Stomach (tissue), 4 donors: ENCODE measurements at regions not wholly inside any gene's neighbourhood (a gene's known extent, or its start where the extent isn't known, plus 50 kb on each side); places are given as distances from the start of the nearest gene placed in this dataset.

Experiments
- EP300 ChIP-seq: sonication (generic); formaldehyde crosslinking; IDR thresholded peaks from one replicate; pipeline ENCODE4 v1.6.1; 2017; ENCODE audit warnings: antibody characterized with exemption
- POLR2A ChIP-seq, 4 donors: fragments of 450-650 bp; IDR thresholded peaks; one replicate each; pipeline ENCODE4 v1.6.1; 2016; ENCODE audit warnings: antibody characterized with exemption in 4 of 4, control low read depth in 2 of 4, mild to moderate bottlenecking in 1 of 4, moderate library complexity in 1 of 4
- POLR2AphosphoS5 ChIP-seq, 3 donors: sonication (generic); formaldehyde crosslinking; IDR thresholded peaks; one replicate each; pipeline ENCODE4 v1.6.1; 2016; ENCODE audit warnings: antibody characterized with exemption in 3 of 3
- TF ChIP-seq, protein P1 (sequence below), 7 experiments: fragments of 450-650 bp in 4 of 7; fragments of 200-600 bp in 3 of 7; sonication (generic) in 3 of 7; IDR thresholded peaks; one replicate each; pipeline ENCODE4 v1.5.1; 2016 to 2019; ENCODE audit warnings: antibody characterized with exemption in 7 of 7, control low read depth in 2 of 7, mild to moderate bottlenecking in 1 of 7

DNA sequence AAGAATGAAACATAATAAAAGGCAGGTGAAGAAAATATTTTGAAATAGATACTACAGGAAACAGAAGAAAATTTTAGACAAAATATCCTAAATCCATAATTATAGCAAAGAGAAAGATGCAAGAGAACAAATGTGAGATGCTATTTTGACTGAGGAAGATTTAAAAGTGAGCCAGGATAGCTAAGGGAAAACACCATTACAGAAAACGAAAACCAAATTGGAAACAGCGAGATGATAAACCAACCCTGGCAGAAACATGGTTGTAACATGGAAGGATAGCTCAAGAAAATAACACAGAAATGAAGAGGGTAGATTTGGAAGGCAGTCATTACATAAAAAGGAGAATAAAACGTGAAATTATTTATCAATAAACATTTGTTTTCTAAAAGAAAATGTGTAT lies 267.2 kb upstream of the NREP start:
- TF ChIP-seq, protein P1, sequence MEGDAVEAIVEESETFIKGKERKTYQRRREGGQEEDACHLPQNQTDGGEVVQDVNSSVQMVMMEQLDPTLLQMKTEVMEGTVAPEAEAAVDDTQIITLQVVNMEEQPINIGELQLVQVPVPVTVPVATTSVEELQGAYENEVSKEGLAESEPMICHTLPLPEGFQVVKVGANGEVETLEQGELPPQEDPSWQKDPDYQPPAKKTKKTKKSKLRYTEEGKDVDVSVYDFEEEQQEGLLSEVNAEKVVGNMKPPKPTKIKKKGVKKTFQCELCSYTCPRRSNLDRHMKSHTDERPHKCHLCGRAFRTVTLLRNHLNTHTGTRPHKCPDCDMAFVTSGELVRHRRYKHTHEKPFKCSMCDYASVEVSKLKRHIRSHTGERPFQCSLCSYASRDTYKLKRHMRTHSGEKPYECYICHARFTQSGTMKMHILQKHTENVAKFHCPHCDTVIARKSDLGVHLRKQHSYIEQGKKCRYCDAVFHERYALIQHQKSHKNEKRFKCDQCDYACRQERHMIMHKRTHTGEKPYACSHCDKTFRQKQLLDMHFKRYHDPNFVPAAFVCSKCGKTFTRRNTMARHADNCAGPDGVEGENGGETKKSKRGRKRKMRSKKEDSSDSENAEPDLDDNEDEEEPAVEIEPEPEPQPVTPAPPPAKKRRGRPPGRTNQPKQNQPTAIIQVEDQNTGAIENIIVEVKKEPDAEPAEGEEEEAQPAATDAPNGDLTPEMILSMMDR (IDR thresholded peaks at IDR 0.05), result no peak
- TF ChIP-seq POLR2A (IDR thresholded peaks at IDR 0.05), result no peak
- no peak for TF ChIP-seq EP300
- TF ChIP-seq POLR2AphosphoS5 (IDR thresholded peaks at IDR 0.05), result no peak
